ENCODE measurements at regions not wholly inside any gene's neighbourhood (a gene's known extent, or its start where the extent isn't known, plus 50 kb on each side); places are given as distances from the start of the nearest gene placed in this dataset.

GRCh38 chr2:200054681-200055468 lies 99.5 kb downstream of the MAIP1 start:
- intact Hi-C loops (cut with DNase I; ENCODE audit: low total_unique reads), result no loop called here
- H3K27me3 ChIP-seq, result no peaks in the 10 kb centered on the region
- H3K4me1 ChIP-seq, result no peaks in the 10 kb centered on the region
- DNase-seq, result no peak
- H3K9me3 ChIP-seq, result peaks cover 0 to 6% (median 0%) of the 10 kb centered on the region in 3 donors
- TF ChIP-seq CTCF (IDR thresholded peaks at IDR 0.05), result no peak
- no peaks in the 10 kb centered on the region for H3K36me3 ChIP-seq
- H3K27ac ChIP-seq, result no peak overlapping the region
- H3K4me3 ChIP-seq, result no peak overlapping the region

GRCh38 chr2:200056105-200056504 lies 100.7 kb downstream of the MAIP1 start:
- no peak for TF ChIP-seq CTCF (IDR thresholded peaks at IDR 0.05)
- DNase-seq, result no peak
- Histone ChIP-seq H3K27ac (no peak overlapping the region), H3K4me1 (no peaks in the 10 kb centered on the region), H3K9me3 (peaks cover 0 to 6% (median 0%) of the 10 kb centered on the region in 3 donors), H3K27me3 (no peaks in the 10 kb centered on the region), H3K4me3 (no peak overlapping the region), H3K36me3 (no peaks in the 10 kb centered on the region)
- intact Hi-C loops (cut with DNase I; ENCODE audit: low total_unique reads), result no loop called here

GRCh38 chr2:200063155-200063554 lies 107.8 kb downstream of the MAIP1 start:
- intact Hi-C loops (cut with DNase I; ENCODE audit: low total_unique reads), result no loop called here
- H3K9me3 ChIP-seq, result no peaks in the 10 kb centered on the region
- H3K36me3 ChIP-seq, result no peaks in the 10 kb centered on the region
- H3K27ac ChIP-seq, result no peak overlapping the region
- H3K27me3 ChIP-seq, result no peaks in the 10 kb centered on the region
- no peaks in the 10 kb centered on the region for H3K4me1 ChIP-seq
- TF ChIP-seq CTCF (IDR thresholded peaks at IDR 0.05), result no peak
- H3K4me3 ChIP-seq, result no peak overlapping the region
- DNase-seq, result no peak

GRCh38 chr2:200064879-200065278 lies 109.5 kb downstream of the MAIP1 start:
- H3K27ac ChIP-seq, result no peak overlapping the region
- DNase-seq, result no peak
- no peaks in the 10 kb centered on the region for H3K36me3 ChIP-seq
- H3K4me1 ChIP-seq, result no peaks in the 10 kb centered on the region
- TF ChIP-seq CTCF (IDR thresholded peaks at IDR 0.05), result no peak
- H3K27me3 ChIP-seq, result no peaks in the 10 kb centered on the region
- no peaks in the 10 kb centered on the region for H3K9me3 ChIP-seq
- no peak overlapping the region for H3K4me3 ChIP-seq
- intact Hi-C loops (cut with DNase I; ENCODE audit: low total_unique reads), result no loop called here

GRCh38 chr2:200065477-200065876 lies 110.1 kb downstream of the MAIP1 start:
- H3K4me3 ChIP-seq, result no peak overlapping the region
- no peaks in the 10 kb centered on the region for H3K27me3 ChIP-seq
- H3K9me3 ChIP-seq, result no peaks in the 10 kb centered on the region
- H3K36me3 ChIP-seq, result no peaks in the 10 kb centered on the region
- H3K27ac ChIP-seq, result no peak overlapping the region
- TF ChIP-seq CTCF (IDR thresholded peaks at IDR 0.05), result no peak
- DNase-seq, result no peak
- no peaks in the 10 kb centered on the region for H3K4me1 ChIP-seq
- intact Hi-C loops (cut with DNase I; ENCODE audit: low total_unique reads), result no loop called here

Data from tibial artery (tissue), 4 donors.